ENCODE measurements at regions not wholly inside any gene's neighbourhood (a gene's known extent, or its start where the extent isn't known, plus 50 kb on each side); places are given as distances from the start of the nearest gene placed in this dataset.

DNA sequence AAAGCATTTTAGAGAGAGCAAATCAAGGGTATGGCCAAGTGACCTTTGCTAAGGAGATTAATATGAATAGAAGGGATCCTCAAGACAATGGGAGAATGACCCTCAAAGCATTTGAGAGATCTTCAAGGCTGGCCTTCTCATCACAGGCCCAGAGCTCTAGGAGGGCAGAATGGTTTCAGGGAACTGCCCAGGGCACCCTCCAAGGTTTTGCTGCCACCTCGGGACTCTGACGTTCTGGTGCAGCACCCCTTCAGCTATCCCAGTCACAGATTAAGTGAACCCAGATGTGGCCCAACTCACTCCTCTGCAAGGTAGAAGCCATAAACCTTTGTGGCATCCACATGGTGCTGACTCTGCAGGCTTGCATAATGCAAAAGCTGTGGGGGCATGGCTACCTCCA, 209.3 kb downstream of the TLE3 start:
- 71% methylated on average over 2 of the region's 2 CpGs for WGBS
- TF ChIP-seq SP1 (IDR thresholded peaks at IDR 0.05) (no peak), NR2F2 (IDR thresholded peaks at IDR 0.05) (no peak), RXRA (IDR thresholded peaks at IDR 0.05) (no peak), YY1 (IDR thresholded peaks at IDR 0.05) (no peak), TAF1 (conservative IDR thresholded peaks at IDR 0.05) (no peak), HNF4G (IDR thresholded peaks at IDR 0.05) (no peak), GABPA (IDR thresholded peaks at IDR 0.05 in 1 of 2, conservative IDR thresholded peaks at IDR 0.05 in 1 of 2) (no peak)
- TF ChIP-seq, protein P1, sequence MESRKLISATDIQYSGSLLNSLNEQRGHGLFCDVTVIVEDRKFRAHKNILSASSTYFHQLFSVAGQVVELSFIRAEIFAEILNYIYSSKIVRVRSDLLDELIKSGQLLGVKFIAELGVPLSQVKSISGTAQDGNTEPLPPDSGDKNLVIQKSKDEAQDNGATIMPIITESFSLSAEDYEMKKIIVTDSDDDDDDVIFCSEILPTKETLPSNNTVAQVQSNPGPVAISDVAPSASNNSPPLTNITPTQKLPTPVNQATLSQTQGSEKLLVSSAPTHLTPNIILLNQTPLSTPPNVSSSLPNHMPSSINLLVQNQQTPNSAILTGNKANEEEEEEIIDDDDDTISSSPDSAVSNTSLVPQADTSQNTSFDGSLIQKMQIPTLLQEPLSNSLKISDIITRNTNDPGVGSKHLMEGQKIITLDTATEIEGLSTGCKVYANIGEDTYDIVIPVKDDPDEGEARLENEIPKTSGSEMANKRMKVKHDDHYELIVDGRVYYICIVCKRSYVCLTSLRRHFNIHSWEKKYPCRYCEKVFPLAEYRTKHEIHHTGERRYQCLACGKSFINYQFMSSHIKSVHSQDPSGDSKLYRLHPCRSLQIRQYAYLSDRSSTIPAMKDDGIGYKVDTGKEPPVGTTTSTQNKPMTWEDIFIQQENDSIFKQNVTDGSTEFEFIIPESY (IDR thresholded peaks at IDR 0.05), result no peak
- TF ChIP-seq, protein P2, sequence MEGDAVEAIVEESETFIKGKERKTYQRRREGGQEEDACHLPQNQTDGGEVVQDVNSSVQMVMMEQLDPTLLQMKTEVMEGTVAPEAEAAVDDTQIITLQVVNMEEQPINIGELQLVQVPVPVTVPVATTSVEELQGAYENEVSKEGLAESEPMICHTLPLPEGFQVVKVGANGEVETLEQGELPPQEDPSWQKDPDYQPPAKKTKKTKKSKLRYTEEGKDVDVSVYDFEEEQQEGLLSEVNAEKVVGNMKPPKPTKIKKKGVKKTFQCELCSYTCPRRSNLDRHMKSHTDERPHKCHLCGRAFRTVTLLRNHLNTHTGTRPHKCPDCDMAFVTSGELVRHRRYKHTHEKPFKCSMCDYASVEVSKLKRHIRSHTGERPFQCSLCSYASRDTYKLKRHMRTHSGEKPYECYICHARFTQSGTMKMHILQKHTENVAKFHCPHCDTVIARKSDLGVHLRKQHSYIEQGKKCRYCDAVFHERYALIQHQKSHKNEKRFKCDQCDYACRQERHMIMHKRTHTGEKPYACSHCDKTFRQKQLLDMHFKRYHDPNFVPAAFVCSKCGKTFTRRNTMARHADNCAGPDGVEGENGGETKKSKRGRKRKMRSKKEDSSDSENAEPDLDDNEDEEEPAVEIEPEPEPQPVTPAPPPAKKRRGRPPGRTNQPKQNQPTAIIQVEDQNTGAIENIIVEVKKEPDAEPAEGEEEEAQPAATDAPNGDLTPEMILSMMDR (IDR thresholded peaks at IDR 0.05; ENCODE audit: low read depth, low read length, missing input control), result no peak
- TF ChIP-seq, protein P3, sequence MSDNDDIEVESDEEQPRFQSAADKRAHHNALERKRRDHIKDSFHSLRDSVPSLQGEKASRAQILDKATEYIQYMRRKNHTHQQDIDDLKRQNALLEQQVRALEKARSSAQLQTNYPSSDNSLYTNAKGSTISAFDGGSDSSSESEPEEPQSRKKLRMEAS (IDR thresholded peaks at IDR 0.05), result no peak
- TF ChIP-seq, protein P4, sequence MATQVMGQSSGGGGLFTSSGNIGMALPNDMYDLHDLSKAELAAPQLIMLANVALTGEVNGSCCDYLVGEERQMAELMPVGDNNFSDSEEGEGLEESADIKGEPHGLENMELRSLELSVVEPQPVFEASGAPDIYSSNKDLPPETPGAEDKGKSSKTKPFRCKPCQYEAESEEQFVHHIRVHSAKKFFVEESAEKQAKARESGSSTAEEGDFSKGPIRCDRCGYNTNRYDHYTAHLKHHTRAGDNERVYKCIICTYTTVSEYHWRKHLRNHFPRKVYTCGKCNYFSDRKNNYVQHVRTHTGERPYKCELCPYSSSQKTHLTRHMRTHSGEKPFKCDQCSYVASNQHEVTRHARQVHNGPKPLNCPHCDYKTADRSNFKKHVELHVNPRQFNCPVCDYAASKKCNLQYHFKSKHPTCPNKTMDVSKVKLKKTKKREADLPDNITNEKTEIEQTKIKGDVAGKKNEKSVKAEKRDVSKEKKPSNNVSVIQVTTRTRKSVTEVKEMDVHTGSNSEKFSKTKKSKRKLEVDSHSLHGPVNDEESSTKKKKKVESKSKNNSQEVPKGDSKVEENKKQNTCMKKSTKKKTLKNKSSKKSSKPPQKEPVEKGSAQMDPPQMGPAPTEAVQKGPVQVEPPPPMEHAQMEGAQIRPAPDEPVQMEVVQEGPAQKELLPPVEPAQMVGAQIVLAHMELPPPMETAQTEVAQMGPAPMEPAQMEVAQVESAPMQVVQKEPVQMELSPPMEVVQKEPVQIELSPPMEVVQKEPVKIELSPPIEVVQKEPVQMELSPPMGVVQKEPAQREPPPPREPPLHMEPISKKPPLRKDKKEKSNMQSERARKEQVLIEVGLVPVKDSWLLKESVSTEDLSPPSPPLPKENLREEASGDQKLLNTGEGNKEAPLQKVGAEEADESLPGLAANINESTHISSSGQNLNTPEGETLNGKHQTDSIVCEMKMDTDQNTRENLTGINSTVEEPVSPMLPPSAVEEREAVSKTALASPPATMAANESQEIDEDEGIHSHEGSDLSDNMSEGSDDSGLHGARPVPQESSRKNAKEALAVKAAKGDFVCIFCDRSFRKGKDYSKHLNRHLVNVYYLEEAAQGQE (IDR thresholded peaks at IDR 0.05), result no peak

DNA sequence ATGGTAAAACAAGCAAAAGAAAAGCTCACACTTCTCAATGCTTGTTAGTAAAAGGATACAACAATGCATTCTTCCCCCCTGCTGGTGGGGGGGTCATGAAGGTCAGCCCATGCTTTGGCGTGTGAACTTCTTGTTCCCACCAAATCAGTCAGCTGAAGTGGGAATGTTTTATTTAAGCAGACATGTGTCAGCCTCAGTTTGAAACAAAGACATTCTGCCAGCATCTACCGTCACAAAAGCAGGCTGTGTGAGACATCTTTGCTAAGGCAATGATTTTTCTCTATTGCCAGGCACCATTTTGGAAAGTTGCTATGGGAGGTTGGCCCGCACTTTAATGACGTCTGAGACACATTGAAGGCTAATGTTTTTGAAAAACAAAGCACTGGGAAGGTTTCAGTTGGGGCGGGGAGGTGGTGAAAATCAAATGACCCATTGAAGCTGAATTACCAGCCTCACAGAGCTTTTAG, 206.6 kb downstream of the TLE3 start:
- WGBS, result 76% methylated on average over 5 of the region's 5 CpGs
- DNase-seq (ENCODE audit: low spot score), result no peak
- H3K27me3 ChIP-seq (ENCODE audit: control insufficient read depth in 4 of 4, insufficient read depth in 4 of 4, low read length in 3 of 4), result peaks cover 0 to 9% (median 0%) of the 10 kb centered on the region in 4 donors
- TF ChIP-seq, protein P2 (IDR thresholded peaks at IDR 0.05; ENCODE audit: low read depth, low read length, missing input control), result no peak
- TF ChIP-seq TAF1 (conservative IDR thresholded peaks at IDR 0.05) (no peak), RAD21 (IDR thresholded peaks at IDR 0.05) (no peak), JUND (IDR thresholded peaks at IDR 0.05) (no peak), FOXA1 (IDR thresholded peaks at IDR 0.05) (no peak), SP1 (IDR thresholded peaks at IDR 0.05) (no peak), YY1 (IDR thresholded peaks at IDR 0.05) (no peak), HNF4A (conservative IDR thresholded peaks at IDR 0.05) (no peak), EGR1 (IDR thresholded peaks at IDR 0.05; ENCODE audit: low read depth in 2 of 2) (no peak), NR2F2 (IDR thresholded peaks at IDR 0.05) (no peak), RXRA (IDR thresholded peaks at IDR 0.05) (no peak), HNF4G (IDR thresholded peaks at IDR 0.05) (no peak), GABPA (IDR thresholded peaks at IDR 0.05 in 1 of 2, conservative IDR thresholded peaks at IDR 0.05 in 1 of 2) (no peak)
- TF ChIP-seq, protein P4 (IDR thresholded peaks at IDR 0.05), result no peak
- TF ChIP-seq, protein P3 (IDR thresholded peaks at IDR 0.05), result no peak
- TF ChIP-seq, protein P5, sequence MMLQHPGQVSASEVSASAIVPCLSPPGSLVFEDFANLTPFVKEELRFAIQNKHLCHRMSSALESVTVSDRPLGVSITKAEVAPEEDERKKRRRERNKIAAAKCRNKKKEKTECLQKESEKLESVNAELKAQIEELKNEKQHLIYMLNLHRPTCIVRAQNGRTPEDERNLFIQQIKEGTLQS (IDR thresholded peaks at IDR 0.05), result no peak

More for the DNA sequence above, 209.3 kb downstream of the TLE3 start:
- DNase-seq (ENCODE audit: low spot score), result no peak
- Histone ChIP-seq H3K4me3 (ENCODE audit: low read depth in 1 of 3, low read length in 3 of 3) (no peak overlapping the region), H3K9me3 (ENCODE audit: control insufficient read depth in 4 of 4, low read length in 3 of 4) (no peaks in the 10 kb centered on the region), H3K36me3 (ENCODE audit: control insufficient read depth in 4 of 4, insufficient read depth in 3 of 4, low read depth in 1 of 4, low read length in 3 of 4) (no peaks in the 10 kb centered on the region), H3K4me1 (ENCODE audit: control insufficient read depth in 4 of 4, insufficient read depth in 4 of 4, low read length in 3 of 4) (no peaks in the 10 kb centered on the region), H3K27me3 (ENCODE audit: control insufficient read depth in 4 of 4, insufficient read depth in 4 of 4, low read length in 3 of 4) (peaks cover 0 to 4% (median 3%) of the 10 kb centered on the region in 4 donors), H3K9ac (ENCODE audit: low read depth in 1 of 2, low read length in 2 of 2) (no peak overlapping the region), H3K27ac (ENCODE audit: low read depth in 1 of 2, low read length in 2 of 2) (no peak overlapping the region)

More for the DNA sequence above, 206.6 kb downstream of the TLE3 start:
- Histone ChIP-seq H3K9ac (ENCODE audit: low read depth in 1 of 2, low read length in 2 of 2) (no peak overlapping the region), H3K4me1 (ENCODE audit: control insufficient read depth in 4 of 4, insufficient read depth in 4 of 4, low read length in 3 of 4) (no peaks in the 10 kb centered on the region), H3K9me3 (ENCODE audit: control insufficient read depth in 4 of 4, low read length in 3 of 4) (no peaks in the 10 kb centered on the region), H3K4me3 (ENCODE audit: low read depth in 1 of 3, low read length in 3 of 3) (no peak overlapping the region), H3K27ac (ENCODE audit: low read depth in 1 of 2, low read length in 2 of 2) (no peak overlapping the region), H3K36me3 (ENCODE audit: control insufficient read depth in 4 of 4, insufficient read depth in 3 of 4, low read depth in 1 of 4, low read length in 3 of 4) (no peaks in the 10 kb centered on the region)

Measured in liver (tissue), 8 donors.